Lung (tissue), 11 donors: ENCODE measurements at regions not wholly inside any gene's neighbourhood (a gene's known extent, or its start where the extent isn't known, plus 50 kb on each side); places are given as distances from the start of the nearest gene placed in this dataset.

Source experiments
- ATAC-seq: fragments of 200-7000 bp; cut with Tn5 transposase; one replicate; pipeline ENCODE4 v1.9.1; 2020; ENCODE audit warnings: moderate number of reproducible peaks; ENCODE audit not compliant: insufficient read depth, low FRiP score
- DNase-seq, 3 donors: peaks; one replicate each; pipeline ENCODE4 v3.0.0-alpha.2; 2013 to 2017
- H3K27ac ChIP-seq, 2 donors: one replicate each; pipeline ENCODE4 v1.5.1; 2013; ENCODE audit warnings: mild to moderate bottlenecking in 2 of 2, moderate library complexity in 2 of 2, control low read depth in 1 of 2, inconsistent platforms in 1 of 2, low read depth in 1 of 2, low read length in 1 of 2
- H3K27me3 ChIP-seq, 3 donors: one replicate each; pipeline ENCODE4 v1.5.1; 2013; ENCODE audit warnings: low read length in 2 of 3; ENCODE audit not compliant: control insufficient read depth in 3 of 3, insufficient read depth in 3 of 3
- H3K36me3 ChIP-seq, 4 donors: one replicate each; pipeline ENCODE4 v1.5.1; 2013; ENCODE audit warnings: low read length in 4 of 4, mild to moderate bottlenecking in 1 of 4, moderate library complexity in 1 of 4; ENCODE audit not compliant: control insufficient read depth in 4 of 4, insufficient read depth in 4 of 4
- H3K4me1 ChIP-seq, 5 donors: one replicate each; pipeline ENCODE4 v1.5.1; 2013; ENCODE audit warnings: low read length in 5 of 5, mild to moderate bottlenecking in 2 of 5, moderate library complexity in 1 of 5; ENCODE audit not compliant: control insufficient read depth in 5 of 5, insufficient read depth in 5 of 5
- H3K4me3 ChIP-seq: one replicate; pipeline ENCODE4 v1.5.1; 2013; ENCODE audit warnings: mild to moderate bottlenecking, control low read depth, moderate library complexity
- H3K9ac ChIP-seq, 2 donors: one replicate each; pipeline ENCODE4 v1.5.1; 2013; ENCODE audit warnings: low read length in 2 of 2, control low read depth in 1 of 2; ENCODE audit not compliant: insufficient read depth in 1 of 2
- H3K9me3 ChIP-seq, 4 donors: one replicate each; pipeline ENCODE4 v1.5.1; 2013; ENCODE audit warnings: low read length in 3 of 4, mild to moderate bottlenecking in 1 of 4, moderate library complexity in 1 of 4; ENCODE audit not compliant: control insufficient read depth in 4 of 4, insufficient read depth in 3 of 4
- whole genome bisulfite sequencing, 2 donors: extraction: QIAGEN DNeasy Blood & Tissue Kit; methylation state at CpG; one replicate each; pipeline ENCODE4 v1.1.7; 2013; 5-methylcytosine and 5-hydroxymethylcytosine counted together
- TF ChIP-seq, protein P1 (sequence below): IDR thresholded peaks from 2 replicates; pipeline ENCODE4 v1.5.1; 2012; ENCODE audit warnings: mild to moderate bottlenecking; ENCODE audit errors: control extremely low read depth, extremely low read depth
- donor health status: control.
- donor health status: control.
- donor health status: Bipolar disorder and iron deficiency.
- donor health status: healthy.
- donor health status: DM: yes; HTN: yes; CAD: no.

GRCh38 chr10:3978761-3979160 is 193.8 kb upstream of the KLF6 start:
- Histone ChIP-seq H3K4me1 (no peaks in the 10 kb centered on the region), H3K27me3 (no peaks in the 10 kb centered on the region), H3K27ac (no peak overlapping the region), H3K9me3 (peaks cover 0 to 3% (median 0%) of the 10 kb centered on the region in 4 donors), H3K9ac (no peak overlapping the region), H3K36me3 (no peaks in the 10 kb centered on the region), H3K4me3 (no peak overlapping the region)
- TF ChIP-seq, protein P1, sequence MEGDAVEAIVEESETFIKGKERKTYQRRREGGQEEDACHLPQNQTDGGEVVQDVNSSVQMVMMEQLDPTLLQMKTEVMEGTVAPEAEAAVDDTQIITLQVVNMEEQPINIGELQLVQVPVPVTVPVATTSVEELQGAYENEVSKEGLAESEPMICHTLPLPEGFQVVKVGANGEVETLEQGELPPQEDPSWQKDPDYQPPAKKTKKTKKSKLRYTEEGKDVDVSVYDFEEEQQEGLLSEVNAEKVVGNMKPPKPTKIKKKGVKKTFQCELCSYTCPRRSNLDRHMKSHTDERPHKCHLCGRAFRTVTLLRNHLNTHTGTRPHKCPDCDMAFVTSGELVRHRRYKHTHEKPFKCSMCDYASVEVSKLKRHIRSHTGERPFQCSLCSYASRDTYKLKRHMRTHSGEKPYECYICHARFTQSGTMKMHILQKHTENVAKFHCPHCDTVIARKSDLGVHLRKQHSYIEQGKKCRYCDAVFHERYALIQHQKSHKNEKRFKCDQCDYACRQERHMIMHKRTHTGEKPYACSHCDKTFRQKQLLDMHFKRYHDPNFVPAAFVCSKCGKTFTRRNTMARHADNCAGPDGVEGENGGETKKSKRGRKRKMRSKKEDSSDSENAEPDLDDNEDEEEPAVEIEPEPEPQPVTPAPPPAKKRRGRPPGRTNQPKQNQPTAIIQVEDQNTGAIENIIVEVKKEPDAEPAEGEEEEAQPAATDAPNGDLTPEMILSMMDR, result no peak
- no peak for ATAC-seq
- 78 to 82% methylated on average over 4 of the region's 4 CpGs for WGBS, 2 donors
- DNase-seq, result no peak

- ATAC-seq (no peak), DNase-seq (no peak)
- 97% methylated on average over 1 of the region's 1 CpG for WGBS, 2 donors
- no peak overlapping the region for H3K4me3 ChIP-seq
- TF ChIP-seq, protein P1, result no peak
- H3K9me3 ChIP-seq, result peaks cover 0 to 3% (median 0%) of the 10 kb centered on the region in 4 donors
- no peak overlapping the region for H3K9ac ChIP-seq
- H3K27me3 ChIP-seq, result no peaks in the 10 kb centered on the region
- peaks cover 0 to 2% (median 0%) of the 10 kb centered on the region in 5 donors for H3K4me1 ChIP-seq
- no peak overlapping the region for H3K27ac ChIP-seq
- no peaks in the 10 kb centered on the region for H3K36me3 ChIP-seq
Measured at GRCh38 chr10:3978174-3978573, 193.2 kb upstream of the KLF6 start.

- TF ChIP-seq, protein P1, result no peak
- H3K27me3 ChIP-seq, result no peaks in the 10 kb centered on the region
- H3K4me3 ChIP-seq, result no peak overlapping the region
- no peak overlapping the region for H3K27ac ChIP-seq
- WGBS, 2 donors, result 84 to 97% methylated on average over 6 of the region's 6 CpGs
- H3K9ac ChIP-seq, result no peak overlapping the region
- DNase-seq, result no peak
- no peaks in the 10 kb centered on the region for H3K36me3 ChIP-seq
- H3K9me3 ChIP-seq, result no peaks in the 10 kb centered on the region
- H3K4me1 ChIP-seq, result peaks cover 0 to 6% (median 0%) of the 10 kb centered on the region in 5 donors
- no peak for ATAC-seq
Measured at GRCh38 chr10:3977761-3978160, 192.8 kb upstream of the KLF6 start.

- TF ChIP-seq, protein P1, result no peak
- ATAC-seq, result no peak
- Histone ChIP-seq H3K36me3 (no peaks in the 10 kb centered on the region), H3K9ac (no peak overlapping the region), H3K4me3 (no peak overlapping the region), H3K9me3 (no peaks in the 10 kb centered on the region), H3K27me3 (no peaks in the 10 kb centered on the region), H3K27ac (no peak overlapping the region), H3K4me1 (peaks cover 0 to 6% (median 0%) of the 10 kb centered on the region in 5 donors)
- WGBS, 2 donors, result 68 to 73% methylated on average over 1 of the region's 1 CpG
- no peak for DNase-seq
Measured at GRCh38 chr10:3976718-3977117, 191.7 kb upstream of the KLF6 start.
